Fibroblast of peridontal ligament (primary cell): ENCODE measurements at regions not wholly inside any gene's neighbourhood (a gene's known extent, or its start where the extent isn't known, plus 50 kb on each side); places are given as distances from the start of the nearest gene placed in this dataset.
"Not testable (repeated sequence)": the region's sequence is repeated elsewhere in the genome, so short reads cannot be mapped to it uniquely, and the experiment has no call there.

Experiments used
- DNase-seq: peaks from one replicate; pipeline ENCODE4 v3.0.0-alpha.2; 2010; ENCODE audit errors: extremely low read depth

DNA sequence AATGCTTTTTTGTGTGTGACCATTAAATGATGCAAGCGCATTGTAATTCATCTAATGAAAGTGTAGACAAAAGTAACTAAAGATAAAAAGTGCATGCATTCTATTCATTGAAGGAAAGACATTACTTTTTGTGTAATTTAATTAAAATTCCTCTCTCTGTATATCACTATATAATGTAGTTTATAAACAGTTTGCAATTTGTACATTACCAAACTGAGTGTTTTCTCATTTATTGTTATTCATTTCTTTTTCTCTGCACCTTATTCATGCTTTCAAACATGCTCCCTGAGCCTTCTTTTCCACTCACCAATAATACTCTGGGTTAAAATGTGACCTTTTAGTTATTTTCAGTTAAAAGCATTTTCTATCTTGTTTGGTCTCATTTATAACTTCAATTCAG lies 713.7 kb upstream of the AADAT start:
- DNase-seq, result no peak

- no peak for DNase-seq
Observed at GRCh38 chr4:170801771-170802170, 712.0 kb upstream of the AADAT start.

DNA sequence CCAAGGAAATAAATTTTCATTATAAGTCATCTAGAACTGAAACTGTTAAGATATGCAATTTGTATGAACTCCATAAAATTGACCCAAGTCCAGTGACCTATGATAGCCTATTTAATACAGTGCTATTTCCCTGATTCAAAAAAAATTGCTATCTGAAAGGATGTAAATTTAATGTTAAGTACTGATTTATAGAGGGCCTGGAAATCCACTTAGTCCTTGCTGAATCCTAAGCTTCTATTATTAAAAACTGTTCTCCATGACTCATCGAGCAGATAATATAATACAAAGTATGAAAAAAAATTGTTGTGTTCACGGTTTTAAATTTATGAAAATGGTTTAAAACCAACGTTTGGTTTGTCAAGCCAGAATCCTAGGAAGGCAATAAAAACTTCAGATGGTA lies 704.8 kb upstream of the AADAT start:
- DNase-seq, result no peak

- DNase-seq, result not testable (repeated sequence)
Observed at GRCh38 chr4:170788540-170789051, 698.8 kb upstream of the AADAT start.

GRCh38 chr4:170777663-170778062 lies 687.9 kb upstream of the AADAT start:
- DNase-seq, result no peak

GRCh38 chr4:170776983-170777382 lies 687.2 kb upstream of the AADAT start:
- no peak for DNase-seq

DNA sequence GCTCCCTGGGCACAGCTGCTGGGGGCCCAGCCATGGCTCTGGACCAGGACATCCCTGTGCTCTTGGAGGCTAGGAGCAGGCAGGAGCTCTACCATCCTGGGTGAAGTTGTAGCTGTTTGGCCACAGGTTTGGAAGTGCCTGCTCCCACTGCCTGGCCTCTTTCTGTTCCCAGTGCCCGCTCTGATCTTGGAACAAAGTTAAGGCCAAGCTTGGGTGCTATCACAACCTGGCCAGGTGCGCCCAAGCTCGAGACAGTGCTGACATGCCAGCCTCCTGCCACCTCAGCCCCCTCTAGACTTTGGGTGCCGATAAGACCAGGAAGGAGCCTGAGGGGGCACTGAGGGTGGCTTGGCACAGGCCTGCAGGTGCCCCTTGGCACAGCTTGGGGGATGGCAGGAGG lies 686.1 kb upstream of the AADAT start:
- no peak for DNase-seq

GRCh38 chr4:170773709-170774273 lies 684.0 kb upstream of the AADAT start:
- DNase-seq, result no peak

DNA sequence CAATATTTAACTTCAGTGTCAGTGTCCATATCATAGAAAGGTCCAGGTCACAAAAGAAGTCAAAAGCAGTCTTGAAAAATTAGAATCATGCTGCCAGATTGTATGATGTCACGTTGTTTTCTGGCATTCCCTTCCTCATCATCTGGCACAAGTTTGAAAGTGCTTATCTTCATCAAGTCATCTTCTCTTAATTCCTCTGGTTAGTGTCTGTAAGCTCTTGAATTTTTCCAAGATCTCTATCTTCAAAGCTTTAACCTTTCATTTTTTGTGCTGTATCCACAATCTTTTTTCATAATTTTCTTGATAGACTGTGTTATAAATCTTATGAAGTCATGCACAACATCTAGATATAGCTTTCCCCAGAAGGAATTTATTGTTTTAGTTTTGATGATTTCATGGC lies 682.7 kb upstream of the AADAT start:
- DNase-seq, result no peak

DNA sequence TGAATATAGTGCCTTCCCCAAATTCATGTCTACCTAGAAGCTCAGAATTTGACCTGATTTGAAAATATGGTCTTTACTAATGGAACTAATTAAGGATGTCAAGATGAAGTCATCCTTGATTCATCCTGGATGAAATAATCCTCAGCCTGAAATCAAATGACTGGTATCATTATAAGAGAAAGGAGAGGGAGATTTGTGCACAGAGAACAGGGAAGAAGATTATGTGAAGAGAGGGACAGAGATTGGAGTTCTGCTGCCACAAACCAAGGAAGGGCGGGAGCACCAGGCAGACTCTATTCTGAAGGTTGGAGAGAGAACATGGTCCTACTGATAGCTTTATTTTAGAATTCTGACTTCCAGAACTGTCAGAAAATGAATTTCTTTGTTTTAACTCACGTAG lies 680.9 kb upstream of the AADAT start:
- no peak for DNase-seq

DNA sequence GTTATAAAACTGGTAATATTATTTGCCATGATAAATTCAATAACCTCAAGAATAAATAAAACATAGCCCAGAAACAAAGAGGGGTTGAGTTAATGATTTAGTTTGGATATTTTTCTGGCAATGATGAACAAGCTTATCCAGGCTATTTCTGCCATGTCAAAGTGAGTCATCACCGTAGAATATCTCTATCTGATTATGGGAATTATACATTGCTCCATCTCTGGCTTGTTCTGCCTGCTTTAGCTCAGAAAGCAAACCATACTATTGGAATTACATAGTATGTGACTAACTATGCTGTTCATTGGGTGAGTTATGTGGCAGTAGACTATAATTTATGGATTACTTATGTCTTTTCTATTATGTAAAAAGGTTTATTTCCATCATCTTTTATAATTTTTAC lies 680.1 kb upstream of the AADAT start:
- peak; percentile 33 for DNase-seq

- DNase-seq, result no peak
Observed at GRCh38 chr4:170758988-170759387, 669.2 kb upstream of the AADAT start.

- no peak for DNase-seq
Observed at GRCh38 chr4:170750519-170750918, 660.8 kb upstream of the AADAT start.

DNA sequence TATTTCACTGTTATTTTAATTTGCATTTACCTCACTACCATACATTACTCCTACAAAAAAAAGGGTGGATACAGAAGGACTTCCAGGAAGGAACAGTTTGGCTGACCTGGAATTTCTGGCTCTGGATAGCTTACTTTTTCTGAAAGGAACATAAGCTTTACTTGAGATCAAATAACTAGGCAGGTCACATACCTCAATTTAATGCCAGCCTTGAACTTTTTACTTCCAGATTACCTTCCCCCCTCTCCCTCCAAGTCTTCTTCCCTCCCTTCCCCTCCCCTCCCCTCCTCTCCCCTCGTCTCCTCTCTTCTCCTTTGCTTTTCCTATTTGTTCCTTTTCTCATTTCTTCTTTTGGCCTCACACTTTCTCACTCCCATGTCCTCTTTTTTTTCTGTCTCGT lies 659.2 kb upstream of the AADAT start:
- DNase-seq, result no peak

DNA sequence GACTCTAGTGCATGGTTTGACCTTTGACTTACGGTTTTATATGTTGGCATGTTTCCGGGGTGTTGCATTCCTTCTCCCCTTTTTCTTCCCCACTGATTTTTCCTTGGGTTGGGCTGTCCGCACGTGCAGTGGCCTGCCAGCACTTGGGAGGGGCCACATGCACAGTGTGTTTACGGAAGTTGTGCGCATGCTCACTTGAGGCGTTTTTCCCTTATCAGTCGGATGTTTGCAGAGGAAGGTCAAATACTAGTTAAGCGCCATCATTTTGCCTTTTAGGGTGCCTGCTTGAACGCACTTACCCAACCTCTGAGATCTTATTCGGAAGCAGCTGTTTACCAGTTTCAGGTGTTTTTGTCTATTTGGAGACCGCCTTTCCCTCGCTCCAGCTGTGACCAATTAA lies 653.9 kb upstream of the AADAT start:
- DNase-seq, result no peak

- DNase-seq, result no peak
Observed at GRCh38 chr4:170741856-170742255, 652.1 kb upstream of the AADAT start.

- peak; percentile 51 for DNase-seq
Observed at GRCh38 chr4:170736710-170737109, 647.0 kb upstream of the AADAT start.

GRCh38 chr4:170729897-170730296 lies 640.1 kb upstream of the AADAT start:
- DNase-seq, result no peak

- DNase-seq, result no peak
Observed at GRCh38 chr4:170729236-170729635, 639.5 kb upstream of the AADAT start.

DNA sequence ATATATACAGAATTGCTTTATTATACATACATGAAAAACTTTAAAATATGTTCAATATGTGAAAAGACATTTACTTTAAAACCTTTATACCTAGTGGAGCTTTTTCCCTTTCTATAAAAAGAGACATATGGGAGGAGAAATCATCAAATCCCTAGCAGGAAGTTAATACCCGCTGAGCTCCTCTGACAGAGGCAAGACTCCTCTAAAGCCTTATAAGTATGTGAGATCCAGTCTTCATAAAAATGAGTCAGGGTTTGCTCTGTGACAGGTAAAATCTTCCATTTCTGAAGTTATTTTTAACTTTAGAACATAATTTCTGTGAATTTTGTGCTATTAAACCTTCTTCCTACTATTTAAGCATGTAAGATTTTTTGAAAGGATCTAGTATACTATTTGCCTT lies 634.4 kb upstream of the AADAT start:
- DNase-seq, result no peak

GRCh38 chr4:170723171-170723570 lies 633.4 kb upstream of the AADAT start:
- peak; percentile 64 for DNase-seq

DNA sequence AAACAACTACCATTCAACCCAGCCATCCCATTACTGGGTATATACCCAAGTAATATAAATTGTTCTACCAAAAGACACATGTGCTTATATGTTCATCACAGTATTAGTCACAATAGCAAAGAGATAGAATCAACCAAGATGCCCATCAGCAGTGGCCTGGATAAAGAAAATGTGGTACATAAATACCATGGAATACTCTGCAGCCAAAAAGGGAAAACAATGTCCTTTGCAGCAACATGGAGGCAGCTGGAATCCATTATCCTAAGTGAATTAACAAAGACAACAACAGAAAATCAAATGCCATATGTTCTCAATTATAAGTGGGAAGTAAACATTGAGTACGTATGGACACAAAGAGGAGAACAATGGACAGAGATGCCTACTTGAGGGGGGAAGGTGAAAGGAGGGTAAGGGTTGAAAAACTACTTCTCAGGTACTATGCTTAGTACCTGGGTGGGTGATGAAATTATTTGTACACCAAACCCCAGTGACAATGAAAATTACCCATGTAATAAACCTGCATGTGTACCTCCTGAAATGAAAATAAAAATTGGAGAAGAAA lies 632.1 kb upstream of the AADAT start:
- peak; percentile 50 for DNase-seq

DNA sequence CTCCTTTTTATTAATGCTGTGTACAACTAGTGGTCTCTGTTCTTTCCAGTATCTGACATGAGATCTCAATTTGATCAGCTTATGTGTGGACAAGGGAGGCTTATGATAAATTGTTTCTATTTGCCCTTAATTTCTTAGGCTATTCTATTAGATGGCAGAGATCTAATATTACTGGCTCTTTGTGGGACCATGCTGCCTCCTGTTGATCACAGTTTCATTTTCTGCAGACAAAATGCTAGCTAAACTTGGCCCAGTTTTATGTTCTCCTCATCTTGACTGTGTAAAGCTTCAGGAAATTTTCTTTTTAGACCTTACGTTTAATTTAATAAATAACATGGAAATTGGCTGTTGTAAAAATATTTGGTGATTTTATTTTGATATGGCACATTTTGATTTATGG lies 627.1 kb upstream of the AADAT start:
- peak; percentile 45 for DNase-seq

GRCh38 chr4:170705907-170706306 lies 616.2 kb upstream of the AADAT start:
- no peak for DNase-seq
